ENCODE measurements at regions not wholly inside any gene's neighbourhood (a gene's known extent, or its start where the extent isn't known, plus 50 kb on each side); places are given as distances from the start of the nearest gene placed in this dataset.

DNA sequence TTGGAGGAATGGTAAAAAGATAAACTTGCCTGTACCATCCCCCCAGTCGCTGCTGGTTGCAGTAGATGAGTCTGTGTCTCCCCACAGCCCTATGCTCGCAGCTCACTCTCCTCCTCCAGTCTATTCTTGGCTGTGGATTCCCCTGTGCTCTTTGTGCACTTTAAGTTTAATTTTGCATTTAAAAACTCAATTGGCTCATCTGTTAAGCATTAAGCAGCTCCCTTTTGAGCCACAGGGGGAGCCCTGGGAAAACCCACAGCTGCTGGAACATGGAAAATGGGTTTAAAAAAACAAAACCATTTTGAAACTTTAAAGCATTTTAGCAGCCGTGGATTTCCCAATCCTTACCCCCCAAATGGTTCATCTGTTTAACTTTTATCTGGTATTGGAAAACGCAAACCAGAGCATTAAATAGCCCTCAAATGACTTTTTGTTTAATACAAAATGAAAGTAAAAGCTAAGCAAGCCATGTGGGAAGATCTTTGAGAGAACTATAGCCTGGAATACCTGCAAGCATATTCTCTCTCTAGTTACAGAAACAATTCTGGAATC is 536.9 kb downstream of the ZIC1 start:
- H3K27ac Mint-ChIP-seq, result no peak overlapping the region

DNA sequence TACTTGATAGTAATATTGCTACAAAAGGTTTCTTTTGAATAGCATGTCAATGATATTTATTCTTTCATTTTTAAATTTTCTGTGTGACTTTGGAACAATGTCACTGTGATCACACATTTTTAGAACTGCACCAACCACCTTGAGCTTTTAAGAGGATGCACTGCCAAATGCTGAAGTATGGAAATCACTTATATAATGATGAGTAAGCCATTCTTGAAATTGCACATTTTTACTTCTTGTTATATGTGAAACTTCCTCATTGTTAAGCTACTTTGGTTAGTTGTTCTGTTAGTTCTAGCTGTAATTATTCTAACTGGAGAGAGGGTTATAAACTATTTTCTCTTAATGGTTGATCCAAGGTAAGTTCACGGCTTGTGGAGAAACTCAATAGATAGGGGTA is 547.5 kb downstream of the ZIC1 start:
- TF ChIP-seq, protein P1, sequence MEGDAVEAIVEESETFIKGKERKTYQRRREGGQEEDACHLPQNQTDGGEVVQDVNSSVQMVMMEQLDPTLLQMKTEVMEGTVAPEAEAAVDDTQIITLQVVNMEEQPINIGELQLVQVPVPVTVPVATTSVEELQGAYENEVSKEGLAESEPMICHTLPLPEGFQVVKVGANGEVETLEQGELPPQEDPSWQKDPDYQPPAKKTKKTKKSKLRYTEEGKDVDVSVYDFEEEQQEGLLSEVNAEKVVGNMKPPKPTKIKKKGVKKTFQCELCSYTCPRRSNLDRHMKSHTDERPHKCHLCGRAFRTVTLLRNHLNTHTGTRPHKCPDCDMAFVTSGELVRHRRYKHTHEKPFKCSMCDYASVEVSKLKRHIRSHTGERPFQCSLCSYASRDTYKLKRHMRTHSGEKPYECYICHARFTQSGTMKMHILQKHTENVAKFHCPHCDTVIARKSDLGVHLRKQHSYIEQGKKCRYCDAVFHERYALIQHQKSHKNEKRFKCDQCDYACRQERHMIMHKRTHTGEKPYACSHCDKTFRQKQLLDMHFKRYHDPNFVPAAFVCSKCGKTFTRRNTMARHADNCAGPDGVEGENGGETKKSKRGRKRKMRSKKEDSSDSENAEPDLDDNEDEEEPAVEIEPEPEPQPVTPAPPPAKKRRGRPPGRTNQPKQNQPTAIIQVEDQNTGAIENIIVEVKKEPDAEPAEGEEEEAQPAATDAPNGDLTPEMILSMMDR (conservative IDR thresholded peaks at IDR 0.05), result no peak
- 93 to 100% methylated on average over 1 of the region's 1 CpG for WGBS, 2 experiments (ENCODE audit: insufficient coverage in 1 of 2, insufficient read length in 1 of 2)
- H3K36me3 ChIP-seq (ENCODE audit: control insufficient read depth, insufficient read depth, low read length), result no peaks in the 10 kb centered on the region
- H3K4me1 Mint-ChIP-seq, result no peaks in the 10 kb centered on the region
- DNase-seq, result no peak
- H3K27me3 ChIP-seq (ENCODE audit: control insufficient read depth, insufficient read depth, low read length, poor library complexity, severe bottlenecking), result no peaks in the 10 kb centered on the region
- H3K27ac ChIP-seq (ENCODE audit: low read depth, low read length), result no peak overlapping the region
- H3K9me3 ChIP-seq (ENCODE audit: control insufficient read depth, low read length), result peaks cover 6% of the 10 kb centered on the region
- no peaks in the 10 kb centered on the region for H3K27me3 Mint-ChIP-seq (ENCODE audit: insufficient read depth)
- H3K36me3 Mint-ChIP-seq (ENCODE audit: low read depth), result no peaks in the 10 kb centered on the region
- no peak overlapping the region for H3K4me3 Mint-ChIP-seq
- no peak overlapping the region for H3K4me3 ChIP-seq (ENCODE audit: low read length)
- H3K4me1 ChIP-seq (ENCODE audit: control insufficient read depth, insufficient read depth, low read length), result no peaks in the 10 kb centered on the region
- no peaks in the 10 kb centered on the region for H3K9me3 Mint-ChIP-seq
- H3K27ac Mint-ChIP-seq, result no peak overlapping the region
- H3K9ac ChIP-seq (ENCODE audit: extremely low read depth, low read length, poor library complexity, severe bottlenecking), result no peak overlapping the region

More for the DNA sequence above, 536.9 kb downstream of the ZIC1 start:
- no peak overlapping the region for H3K9ac ChIP-seq (ENCODE audit: extremely low read depth, low read length, poor library complexity, severe bottlenecking)
- Mint-ChIP-seq H3K27me3 (ENCODE audit: insufficient read depth) (no peaks in the 10 kb centered on the region), H3K36me3 (ENCODE audit: low read depth) (no peaks in the 10 kb centered on the region), H3K9me3 (no peaks in the 10 kb centered on the region), H3K4me1 (peaks cover 12% of the 10 kb centered on the region), H3K4me3 (no peak overlapping the region)
- DNase-seq, result peak; percentile 76
- H3K36me3 ChIP-seq (ENCODE audit: control insufficient read depth, insufficient read depth, low read length), result no peaks in the 10 kb centered on the region
- WGBS, 2 experiments (ENCODE audit: insufficient coverage in 1 of 2, insufficient read length in 1 of 2), result 36 to 45% methylated on average over 2 to 4 of the region's 4 CpGs
- TF ChIP-seq, protein P1 (conservative IDR thresholded peaks at IDR 0.05), result peak; percentile 78
- peak overlapping the region; percentile 46 for H3K27ac ChIP-seq (ENCODE audit: low read depth, low read length)
- no peak overlapping the region for H3K4me3 ChIP-seq (ENCODE audit: low read length)
- H3K27me3 ChIP-seq (ENCODE audit: control insufficient read depth, insufficient read depth, low read length, poor library complexity, severe bottlenecking), result no peaks in the 10 kb centered on the region
- H3K4me1 ChIP-seq (ENCODE audit: control insufficient read depth, insufficient read depth, low read length), result no peaks in the 10 kb centered on the region
- no peaks in the 10 kb centered on the region for H3K9me3 ChIP-seq (ENCODE audit: control insufficient read depth, low read length)

DNA sequence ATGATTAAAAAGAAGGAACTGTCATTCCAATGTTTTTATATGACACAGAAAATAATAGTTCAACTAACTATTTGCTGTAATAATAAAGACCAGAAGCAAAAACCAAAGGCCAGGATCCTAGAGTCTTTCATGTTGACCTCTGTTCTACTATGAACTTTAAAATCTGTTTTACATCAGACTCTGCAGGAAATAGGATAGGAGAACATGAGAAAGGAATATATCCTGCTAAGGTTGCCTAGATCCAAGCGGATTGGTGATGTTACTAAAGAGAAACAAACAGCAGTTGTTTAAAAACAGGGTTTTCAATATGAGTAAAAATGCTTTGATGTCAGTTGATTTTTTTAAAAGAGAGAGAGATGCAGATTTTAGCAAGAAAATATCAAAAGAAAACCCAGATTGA is 549.6 kb downstream of the ZIC1 start:
- H3K9me3 ChIP-seq (ENCODE audit: control insufficient read depth, low read length), result peaks cover 6% of the 10 kb centered on the region
- no peak overlapping the region for H3K9ac ChIP-seq (ENCODE audit: extremely low read depth, low read length, poor library complexity, severe bottlenecking)
- H3K4me3 ChIP-seq (ENCODE audit: low read length), result no peak overlapping the region
- Mint-ChIP-seq H3K27me3 (ENCODE audit: insufficient read depth) (no peaks in the 10 kb centered on the region), H3K4me3 (no peak overlapping the region), H3K4me1 (peaks cover 10% of the 10 kb centered on the region), H3K27ac (no peak overlapping the region), H3K36me3 (ENCODE audit: low read depth) (no peaks in the 10 kb centered on the region), H3K9me3 (no peaks in the 10 kb centered on the region)
- H3K36me3 ChIP-seq (ENCODE audit: control insufficient read depth, insufficient read depth, low read length), result no peaks in the 10 kb centered on the region
- no peak for DNase-seq
- TF ChIP-seq, protein P1 (conservative IDR thresholded peaks at IDR 0.05), result no peak
- H3K27me3 ChIP-seq (ENCODE audit: control insufficient read depth, insufficient read depth, low read length, poor library complexity, severe bottlenecking), result no peaks in the 10 kb centered on the region
- H3K27ac ChIP-seq (ENCODE audit: low read depth, low read length), result no peak overlapping the region
- no peaks in the 10 kb centered on the region for H3K4me1 ChIP-seq (ENCODE audit: control insufficient read depth, insufficient read depth, low read length)
- 98 to 100% methylated on average over 1 of the region's 1 CpG for WGBS, 2 experiments (ENCODE audit: insufficient coverage in 1 of 2, insufficient read length in 1 of 2)
